Kidney (tissue), 13 donors: ENCODE measurements at regions not wholly inside any gene's neighbourhood (a gene's known extent, or its start where the extent isn't known, plus 50 kb on each side); places are given as distances from the start of the nearest gene placed in this dataset.

Experiments
- DNase-seq, 5 donors: peaks; one replicate each; pipeline ENCODE4 v3.0.0-alpha.2; 2013 to 2020
- FAIRE-seq: peaks from 2 replicates; lab custom pipeline; 2012; peaks lifted over from hg19 to GRCh38; lab: Jason Lieb, UNC
- H3K27ac ChIP-seq, 2 donors: one replicate each; pipeline ENCODE4 v1.7.0; 2013; ENCODE audit warnings: low read depth in 2 of 2, low read length in 2 of 2, inconsistent platforms in 1 of 2
- H3K27me3 ChIP-seq: one replicate; pipeline ENCODE4 v1.7.1; 2013; ENCODE audit warnings: low read length, inconsistent platforms; ENCODE audit not compliant: control insufficient read depth, insufficient read depth
- H3K36me3 ChIP-seq, 3 donors: one replicate each; pipeline versions ENCODE4 v1.7.0 to v1.7.1; 2013; ENCODE audit warnings: low read length in 3 of 3, control low read depth in 1 of 3, inconsistent platforms in 1 of 3; ENCODE audit not compliant: insufficient read depth in 3 of 3, control insufficient read depth in 2 of 3
- H3K4me1 ChIP-seq, 3 donors: one replicate each; pipeline versions ENCODE4 v1.7.0 to v1.7.1; 2013; ENCODE audit warnings: low read length in 3 of 3, inconsistent platforms in 1 of 3, low read depth in 1 of 3; ENCODE audit not compliant: control insufficient read depth in 2 of 3, insufficient read depth in 2 of 3
- H3K4me3 ChIP-seq, 3 donors: one replicate each; pipeline versions ENCODE4 v1.7.0 to v1.8.1; 2013; ENCODE audit warnings: low read length in 3 of 3, control low read depth in 1 of 3, inconsistent platforms in 1 of 3
- H3K9ac ChIP-seq, 3 donors: one replicate each; pipeline versions ENCODE4 v1.7.0 to v1.7.1; 2013; ENCODE audit warnings: low read length in 3 of 3, control low read depth in 1 of 3, inconsistent platforms in 1 of 3
- H3K9me3 ChIP-seq, 3 donors: one replicate each; pipeline versions ENCODE4 v1.7.0 to v1.7.1; 2013; ENCODE audit warnings: low read length in 3 of 3, control low read depth in 1 of 3, inconsistent platforms in 1 of 3; ENCODE audit not compliant: control insufficient read depth in 2 of 3, insufficient read depth in 1 of 3
- intact Hi-C: fragments of 100-400 bp; cut with DNase I; formaldehyde crosslinking; loops from one replicate; pipeline ENCODE4 v1.11.1; 2022
- TF ChIP-seq, protein P1 (sequence below): IDR thresholded peaks from 3 replicates; pipeline ENCODE4 v1.5.1; 2012; ENCODE audit warnings: mild to moderate bottlenecking, moderate library complexity, borderline replicate concordance; ENCODE audit not compliant: insufficient read depth; ENCODE audit errors: extremely low read depth
- donor health status: control.
- donor health status: control.
- donor health status: control.
- donor health status: control.
- donor health status: control.
- donor health status: DM: yes; HTN: yes; CAD: no.
- donor health status: Normal renal cell carcinoma (clear cell type).

DNA sequence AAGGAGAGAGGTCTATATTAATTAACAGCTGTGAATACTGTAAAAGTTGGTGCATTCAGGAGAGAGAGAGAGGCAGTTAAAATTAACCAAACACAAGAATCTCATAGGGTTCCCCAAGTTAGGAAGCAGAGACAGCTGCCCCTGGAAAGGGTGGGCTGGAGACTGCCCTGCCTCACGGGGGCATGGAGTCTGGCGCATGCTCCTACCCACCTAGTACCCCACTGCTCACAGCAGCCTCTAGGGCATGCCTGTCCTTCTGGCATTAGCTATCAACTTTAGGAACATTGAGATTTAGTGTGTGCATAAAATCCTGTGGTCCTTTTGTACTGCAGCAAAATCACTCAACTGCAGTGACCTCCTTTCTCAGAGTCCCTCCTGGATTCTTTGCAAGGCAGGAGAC is 710.1 kb downstream of the SORCS3 start:
- no peak overlapping the region for H3K9ac ChIP-seq
- H3K36me3 ChIP-seq, result no peaks in the 10 kb centered on the region
- H3K27ac ChIP-seq, result no peak overlapping the region
- no peaks in the 10 kb centered on the region for H3K27me3 ChIP-seq
- peak in 3 of 5 donors; percentile 20 to 63 (median 50) for DNase-seq
- intact Hi-C loops, result no loop called here
- H3K9me3 ChIP-seq, result no peaks in the 10 kb centered on the region
- no peak for FAIRE-seq
- H3K4me1 ChIP-seq, result no peaks in the 10 kb centered on the region
- H3K4me3 ChIP-seq, result peak overlapping the region in 1 of 3 donors; percentile 17
- TF ChIP-seq, protein P1, sequence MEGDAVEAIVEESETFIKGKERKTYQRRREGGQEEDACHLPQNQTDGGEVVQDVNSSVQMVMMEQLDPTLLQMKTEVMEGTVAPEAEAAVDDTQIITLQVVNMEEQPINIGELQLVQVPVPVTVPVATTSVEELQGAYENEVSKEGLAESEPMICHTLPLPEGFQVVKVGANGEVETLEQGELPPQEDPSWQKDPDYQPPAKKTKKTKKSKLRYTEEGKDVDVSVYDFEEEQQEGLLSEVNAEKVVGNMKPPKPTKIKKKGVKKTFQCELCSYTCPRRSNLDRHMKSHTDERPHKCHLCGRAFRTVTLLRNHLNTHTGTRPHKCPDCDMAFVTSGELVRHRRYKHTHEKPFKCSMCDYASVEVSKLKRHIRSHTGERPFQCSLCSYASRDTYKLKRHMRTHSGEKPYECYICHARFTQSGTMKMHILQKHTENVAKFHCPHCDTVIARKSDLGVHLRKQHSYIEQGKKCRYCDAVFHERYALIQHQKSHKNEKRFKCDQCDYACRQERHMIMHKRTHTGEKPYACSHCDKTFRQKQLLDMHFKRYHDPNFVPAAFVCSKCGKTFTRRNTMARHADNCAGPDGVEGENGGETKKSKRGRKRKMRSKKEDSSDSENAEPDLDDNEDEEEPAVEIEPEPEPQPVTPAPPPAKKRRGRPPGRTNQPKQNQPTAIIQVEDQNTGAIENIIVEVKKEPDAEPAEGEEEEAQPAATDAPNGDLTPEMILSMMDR, result no peak

DNA sequence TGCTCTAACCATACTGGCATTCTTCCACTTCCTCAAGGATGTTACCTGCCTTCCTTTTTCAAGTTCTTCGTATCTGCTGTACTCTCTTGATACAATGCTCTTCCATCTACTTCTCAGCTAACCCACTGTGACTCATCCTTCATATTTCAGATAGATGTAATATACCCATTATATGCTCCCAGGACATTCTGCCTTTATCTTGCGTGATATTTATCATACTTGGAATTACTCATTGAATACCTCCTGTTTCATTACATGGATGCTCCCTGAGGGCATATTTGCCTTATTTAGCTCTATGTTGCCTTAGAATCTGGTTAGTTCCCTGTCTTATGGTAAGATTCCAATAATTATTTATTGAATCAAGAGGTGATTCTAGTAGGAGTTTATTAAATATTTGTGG is 706.4 kb downstream of the SORCS3 start:
- FAIRE-seq (no peak), DNase-seq (no peak)
- Histone ChIP-seq H3K27me3 (no peaks in the 10 kb centered on the region), H3K27ac (no peak overlapping the region), H3K9ac (no peak overlapping the region), H3K36me3 (no peaks in the 10 kb centered on the region), H3K4me1 (no peaks in the 10 kb centered on the region), H3K9me3 (no peaks in the 10 kb centered on the region), H3K4me3 (no peak overlapping the region)
- intact Hi-C loops, result no loop called here
- TF ChIP-seq, protein P1, result no peak

DNA sequence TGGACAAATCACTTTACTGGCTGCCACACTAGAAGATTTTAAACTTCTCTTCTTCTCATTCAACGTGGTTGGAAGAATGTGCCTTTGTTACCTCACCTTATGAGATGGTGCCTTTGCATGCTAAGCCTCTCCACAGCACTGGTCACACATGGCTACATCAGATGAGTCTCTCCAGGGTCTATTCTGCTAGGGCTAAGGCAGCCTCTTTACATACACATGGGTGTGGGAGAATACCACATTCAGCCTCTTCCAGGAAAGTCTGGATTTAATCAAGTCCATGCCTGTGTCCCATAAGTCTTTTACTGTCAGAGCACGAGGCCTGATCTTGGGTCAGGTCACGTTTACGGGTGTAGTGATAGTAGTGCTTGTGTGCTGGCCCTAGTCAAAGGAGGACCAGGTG is 701.5 kb downstream of the SORCS3 start:
- no peak for FAIRE-seq

More for the DNA sequence above, 701.5 kb downstream of the SORCS3 start:
- H3K36me3 ChIP-seq, result no peaks in the 10 kb centered on the region
- no peaks in the 10 kb centered on the region for H3K27me3 ChIP-seq
- no peaks in the 10 kb centered on the region for H3K9me3 ChIP-seq
- H3K27ac ChIP-seq, result no peak overlapping the region
- intact Hi-C loops, result no loop called here
- no peaks in the 10 kb centered on the region for H3K4me1 ChIP-seq
- no peak overlapping the region for H3K9ac ChIP-seq
- DNase-seq, result no peak
- TF ChIP-seq, protein P1, result no peak
- H3K4me3 ChIP-seq, result no peak overlapping the region
